Neural cell (in vitro differentiated cells): ENCODE measurements at regions not wholly inside any gene's neighbourhood (a gene's known extent, or its start where the extent isn't known, plus 50 kb on each side); places are given as distances from the start of the nearest gene placed in this dataset.

Experiments
- H2AFZ ChIP-seq: fragments of 200-600, 300-800 bp; sonication (generic), shearing (Covaris generic); 2 replicates; pipeline ENCODE4 v1.6.0; 2014; ENCODE audit warnings: low read depth, mild to moderate bottlenecking, antibody characterized with exemption, low read length, moderate library complexity
- H3F3A ChIP-seq: fragments of 200-600 bp; shearing (Covaris generic); 2 replicates; pipeline ENCODE4 v1.6.1; 2016; ENCODE audit warnings: mild to moderate bottlenecking, moderate library complexity, mixed read lengths, antibody characterized with exemption, low read length; ENCODE audit not compliant: insufficient read depth, poor library complexity, severe bottlenecking
- H3K27ac ChIP-seq: fragments of 200-600, 300-800 bp; sonication (generic), shearing (Covaris generic); 2 replicates; pipeline ENCODE4 v1.5.1; 2014; ENCODE audit warnings: mild to moderate bottlenecking, low read length, moderate library complexity
- H3K27me3 ChIP-seq: fragments of 300-800, 200-600 bp; sonication (generic), shearing (Covaris generic); 2 replicates; pipeline ENCODE4 v1.6.0; 2014; ENCODE audit warnings: mild to moderate bottlenecking, low read depth, low read length, moderate library complexity; ENCODE audit not compliant: insufficient read depth
- H3K36me3 ChIP-seq: fragments of 300-800, 200-600 bp; sonication (generic), shearing (Covaris generic); 2 replicates; pipeline ENCODE4 v1.5.1; 2014; ENCODE audit warnings: mild to moderate bottlenecking, antibody characterized with exemption, low read length, moderate library complexity; ENCODE audit not compliant: insufficient read depth
- H3K4me2 ChIP-seq: fragments of 300-800, 200-600 bp; sonication (generic), shearing (Covaris generic); 2 replicates; pipeline ENCODE4 v1.6.0; 2014; ENCODE audit warnings: mild to moderate bottlenecking, low read length
- H3K4me3 ChIP-seq: fragments of 300-800, 200-600 bp; sonication (generic), shearing (Covaris generic); 2 replicates; pipeline ENCODE4 v1.5.1; 2014; ENCODE audit warnings: mild to moderate bottlenecking, low read length, moderate library complexity
- H3K79me2 ChIP-seq: fragments of 200-600 bp; shearing (Covaris generic); replicated peaks from 2 replicates; pipeline ENCODE4 v1.6.0; 2014; ENCODE audit warnings: mild to moderate bottlenecking, low read length, moderate library complexity; ENCODE audit not compliant: insufficient read depth
- H3K9ac ChIP-seq: fragments of 300-800, 200-600 bp; sonication (generic), shearing (Covaris generic); 2 replicates; pipeline ENCODE4 v1.6.1; 2016; ENCODE audit warnings: mild to moderate bottlenecking, low read length, mixed read lengths
- H3K9me2 ChIP-seq: fragments of 200-600 bp; shearing (Covaris generic); 2 replicates; pipeline ENCODE4 v1.6.1; 2016; ENCODE audit warnings: mild to moderate bottlenecking, low read length, mixed read lengths; ENCODE audit not compliant: insufficient read depth
- H3K9me3 ChIP-seq: fragments of 200-600, 300-800 bp; sonication (generic), shearing (Covaris generic); 2 replicates; pipeline ENCODE4 v1.6.1; 2016; ENCODE audit warnings: mild to moderate bottlenecking, mixed run types, low read length, moderate library complexity, mixed read lengths
- H4K20me1 ChIP-seq: fragments of 200-600 bp; shearing (Covaris generic); 2 replicates; pipeline ENCODE4 v1.6.1; 2016; ENCODE audit warnings: mild to moderate bottlenecking, mixed run types; ENCODE audit not compliant: insufficient read depth
- CTCF ChIP-seq: fragments of 450-650 bp; IDR thresholded peaks from 2 replicates; pipeline ENCODE4 v1.5.1; 2014; ENCODE audit warnings: antibody characterized with exemption, mild to moderate bottlenecking, moderate library complexity; ENCODE audit not compliant: poor library complexity, severe bottlenecking
- EP300 ChIP-seq: fragments of 450-650 bp; conservative IDR thresholded peaks from 2 replicates; pipeline ENCODE4 v1.6.1; 2014; ENCODE audit warnings: antibody characterized with exemption, mild to moderate bottlenecking, moderate library complexity; ENCODE audit not compliant: poor library complexity, severe bottlenecking
- EZH2 ChIP-seq: fragments of 200-600, 300-800 bp; shearing (Covaris generic), sonication (generic); IDR thresholded peaks from 2 replicates; pipeline ENCODE4 v1.6.1; 2014; ENCODE audit warnings: antibody characterized with exemption, low read length, borderline replicate concordance, mild to moderate bottlenecking; ENCODE audit not compliant: insufficient read depth, poor library complexity, severe bottlenecking
- MXI1 ChIP-seq: fragments of 450-650 bp; conservative IDR thresholded peaks from 2 replicates; pipeline ENCODE4 v1.6.1; 2014; ENCODE audit warnings: antibody characterized with exemption, mild to moderate bottlenecking; ENCODE audit not compliant: poor library complexity, severe bottlenecking
- POLR2AphosphoS5 ChIP-seq: IDR thresholded peaks from 2 replicates; pipeline ENCODE4 v1.6.1; 2012
- RAD21 ChIP-seq: fragments of 450-650 bp; conservative IDR thresholded peaks from 2 replicates; pipeline ENCODE4 v1.6.1; 2014; ENCODE audit warnings: antibody characterized with exemption, mild to moderate bottlenecking, moderate library complexity
- REST ChIP-seq: IDR thresholded peaks from 2 replicates; pipeline ENCODE4 v1.6.1; 2012; ENCODE audit warnings: borderline replicate concordance
- SMC3 ChIP-seq: fragments of 450-650 bp; conservative IDR thresholded peaks from 2 replicates; pipeline ENCODE4 v1.6.1; 2014; ENCODE audit warnings: antibody characterized with exemption, mild to moderate bottlenecking, moderate library complexity; ENCODE audit not compliant: poor library complexity
- TAF1 ChIP-seq: IDR thresholded peaks from 2 replicates; pipeline ENCODE4 v1.6.1; 2012; ENCODE audit warnings: low read depth

GRCh38 chr6:122859676-122860075 lies 70.6 kb downstream of the SMPDL3A start:
- Histone ChIP-seq H3K9me2 (no peaks in the 10 kb centered on the region), H3K27me3 (no peaks in the 10 kb centered on the region), H3K27ac (no peak overlapping the region), H4K20me1 (no peaks in the 10 kb centered on the region), H3K9me3 (no peaks in the 10 kb centered on the region), H3F3A (no peaks in the 10 kb centered on the region), H3K9ac (no peak overlapping the region), H3K36me3 (no peaks in the 10 kb centered on the region), H3K4me2 (no peak overlapping the region), H2AFZ (no peak overlapping the region), H3K79me2 (no peaks in the 10 kb centered on the region), H3K4me3 (no peak overlapping the region)
- TF ChIP-seq RAD21 (no peak), EP300 (no peak), TAF1 (no peak), SMC3 (no peak), EZH2 (no peak), CTCF (no peak), MXI1 (no peak), POLR2AphosphoS5 (no peak), REST (no peak)

- Histone ChIP-seq H3K36me3 (no peaks in the 10 kb centered on the region), H4K20me1 (no peaks in the 10 kb centered on the region), H2AFZ (no peak overlapping the region), H3K9me3 (no peaks in the 10 kb centered on the region), H3K4me2 (no peak overlapping the region), H3F3A (no peaks in the 10 kb centered on the region), H3K27ac (no peak overlapping the region), H3K4me3 (no peak overlapping the region), H3K9me2 (no peaks in the 10 kb centered on the region), H3K27me3 (no peaks in the 10 kb centered on the region), H3K9ac (no peak overlapping the region), H3K79me2 (no peaks in the 10 kb centered on the region)
- TF ChIP-seq RAD21 (no peak), TAF1 (no peak), POLR2AphosphoS5 (no peak)
Observed at GRCh38 chr6:122861594-122861993, 72.5 kb downstream of the SMPDL3A start.

- H3K4me2 ChIP-seq, result no peak overlapping the region
- no peaks in the 10 kb centered on the region for H3K9me2 ChIP-seq
- no peaks in the 10 kb centered on the region for H4K20me1 ChIP-seq
- no peaks in the 10 kb centered on the region for H3F3A ChIP-seq
- TF ChIP-seq RAD21 (no peak), TAF1 (no peak), MXI1 (no peak), EZH2 (no peak), SMC3 (no peak), EP300 (no peak), POLR2AphosphoS5 (no peak), CTCF (no peak), REST (no peak)
- no peak overlapping the region for H3K27ac ChIP-seq
- H3K36me3 ChIP-seq, result no peaks in the 10 kb centered on the region
- H3K9me3 ChIP-seq, result no peaks in the 10 kb centered on the region
- no peak overlapping the region for H3K9ac ChIP-seq
- H2AFZ ChIP-seq, result no peak overlapping the region
- H3K4me3 ChIP-seq, result no peak overlapping the region
- no peaks in the 10 kb centered on the region for H3K79me2 ChIP-seq
- no peaks in the 10 kb centered on the region for H3K27me3 ChIP-seq
Observed at GRCh38 chr6:122868137-122868536, 79.1 kb downstream of the SMPDL3A start.
